SK-N-MC (cell line): ENCODE measurements at regions not wholly inside any gene's neighbourhood (a gene's known extent, or its start where the extent isn't known, plus 50 kb on each side); places are given as distances from the start of the nearest gene placed in this dataset.

Experiments used
- EZH2 ChIP-seq: fragments of 200-600 bp; sonication (generic); IDR thresholded peaks from one replicate; pipeline ENCODE4 v1.6.1; 2017; ENCODE audit warnings: antibody characterized with exemption
- FOXP2 ChIP-seq: optimal IDR thresholded peaks from 2 replicates; pipeline ENCODE3; 2011; ENCODE audit warnings: mild to moderate bottlenecking, moderate library complexity; ENCODE audit not compliant: insufficient read depth; ENCODE audit errors: extremely low read length, control extremely low read depth
- POLR2AphosphoS5 ChIP-seq: IDR thresholded peaks from 2 replicates; pipeline ENCODE4 v1.6.1; 2012; ENCODE audit warnings: mild to moderate bottlenecking, low read depth, low read length, borderline replicate concordance

DNA sequence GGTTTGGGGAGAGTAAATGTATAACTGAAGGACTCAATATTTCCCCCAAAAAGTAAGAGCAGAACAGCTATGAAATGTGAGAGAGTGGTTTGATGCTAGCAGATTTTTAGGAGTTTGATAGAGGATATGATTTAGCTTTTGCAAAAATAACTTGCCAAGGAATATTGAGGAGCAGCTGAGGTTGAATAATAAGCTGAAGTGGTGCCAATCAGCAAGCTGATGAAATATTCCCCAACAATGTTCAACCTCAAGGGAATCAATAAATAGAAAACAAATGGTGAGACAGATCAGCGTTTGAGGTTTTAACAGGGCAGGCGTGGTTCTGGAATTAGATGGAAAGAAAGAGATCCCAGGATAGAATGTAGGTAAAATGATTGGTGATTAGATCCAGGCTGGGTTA, 413.4 kb upstream of the ADAMTS5 start:
- TF ChIP-seq POLR2AphosphoS5 (no peak), EZH2 (no peak), FOXP2 (no peak)
